A673 (cell line): ENCODE measurements at regions not wholly inside any gene's neighbourhood (a gene's known extent, or its start where the extent isn't known, plus 50 kb on each side); places are given as distances from the start of the nearest gene placed in this dataset.

ENCODE experiments used
- BruUV-seq: library from RNA; stranded (reverse); fragments of 400-500 nt; replicated peaks from 2 replicates; lab custom pipeline; 2021; lab: Mats Ljungman, UMichigan
- CTCF ChIA-PET: fragments of 300-600 bp; sonication (Branson Sonifier 250); formaldehyde crosslinking; loops from one replicate; lab custom pipeline; 2022; ENCODE audit warnings: antibody characterized with exemption; lab: Charles Lee
- POLR2A ChIA-PET: fragments of 300-600 bp; sonication (Branson Sonifier 250); formaldehyde crosslinking; loops from one replicate; lab custom pipeline; 2022; ENCODE audit warnings: antibody characterized with exemption; ENCODE audit not compliant: low non-redundant PET; lab: Charles Lee
- DNase-seq: peaks from one replicate; pipeline ENCODE4 v3.0.0-alpha.2; 2015; ENCODE audit warnings: low spot score
- H3K27ac ChIP-seq: fragments of 200-600 bp; sonication (generic); 2 replicates; pipeline ENCODE4 v1.5.1; 2016; ENCODE audit warnings: mixed run types, low read depth, mild to moderate bottlenecking, mixed read lengths, antibody characterized with exemption, low read length; ENCODE audit not compliant: poor library complexity, severe bottlenecking
- H3K27me3 ChIP-seq: fragments of 200-600 bp; sonication (generic); replicated peaks from 2 replicates; pipeline ENCODE4 v1.6.1; 2017; ENCODE audit warnings: mixed run types, low read depth, mild to moderate bottlenecking, mixed read lengths, antibody characterized with exemption, low read length; ENCODE audit not compliant: insufficient read depth, poor library complexity
- H3K36me3 ChIP-seq: fragments of 200-600 bp; sonication (generic); 2 replicates; pipeline ENCODE4 v1.6.1; 2016; ENCODE audit warnings: mixed run types, mild to moderate bottlenecking, mixed read lengths, antibody characterized with exemption, low read length; ENCODE audit not compliant: insufficient read depth, poor library complexity, severe bottlenecking
- H3K4me1 ChIP-seq: fragments of 200-600 bp; sonication (generic); 2 replicates; pipeline ENCODE4 v1.6.1; 2017; ENCODE audit warnings: mixed run types, mild to moderate bottlenecking, mixed read lengths, antibody characterized with exemption, low read length; ENCODE audit not compliant: insufficient read depth, poor library complexity, severe bottlenecking
- H3K4me3 ChIP-seq: fragments of 200-600 bp; sonication (generic); 2 replicates; pipeline ENCODE4 v1.5.1; 2016; ENCODE audit warnings: low read depth, mixed run types, mild to moderate bottlenecking, mixed read lengths, low read length; ENCODE audit not compliant: poor library complexity, severe bottlenecking
- H3K9me3 ChIP-seq: fragments of 200-600 bp; sonication (generic); 2 replicates; pipeline ENCODE4 v1.6.1; 2016; ENCODE audit warnings: mixed run types, low read depth, mild to moderate bottlenecking, mixed read lengths, antibody characterized with exemption, low read length; ENCODE audit not compliant: poor library complexity, severe bottlenecking
- CTCF ChIP-seq: fragments of 300-800, 200-600 bp; sonication (generic); conservative IDR thresholded peaks from 2 replicates; pipeline ENCODE4 v1.5.1; 2017; ENCODE audit warnings: low read depth, mild to moderate bottlenecking, antibody characterized with exemption, low read length, moderate library complexity, mixed read lengths
- EZH2 ChIP-seq: fragments of 200-600 bp; sonication (generic); IDR thresholded peaks from 2 replicates; pipeline ENCODE4 v1.6.1; 2017; ENCODE audit warnings: borderline replicate concordance, low read depth, mild to moderate bottlenecking, mixed read lengths, antibody characterized with exemption, low read length; ENCODE audit not compliant: poor library complexity, severe bottlenecking
- intact Hi-C: fragments of 100-400 bp; cut with micrococcal nuclease; formaldehyde crosslinking; loops from one replicate; pipeline ENCODE4 v1.10.0; 2022; ENCODE audit not compliant: unreplicated experiment

- CTCF ChIA-PET: no interaction called here
- Histone ChIP-seq H3K27ac (no peak overlapping the region), H3K9me3 (no peaks in the 10 kb centered on the region), H3K36me3 (no peaks in the 10 kb centered on the region), H3K4me1 (no peaks in the 10 kb centered on the region), H3K4me3 (no peak overlapping the region), H3K27me3 (no peaks in the 10 kb centered on the region)
- TF ChIP-seq EZH2: no peak
- POLR2A ChIA-PET: no interaction called here
- DNase-seq: no peak
- intact Hi-C loops: no loop called here
- BruUV-seq: no TSS peak
These were observed 108.1 kb upstream of the FBN2 start for GRCh38 chr5:128646176-128646575.

GRCh38 chr5:128649192-128649591 is 111.1 kb upstream of the FBN2 start:
- no peak for TF ChIP-seq EZH2
- TF ChIP-seq CTCF: no peak
- no peak for DNase-seq
- ChIA-PET POLR2A (no interaction called here), CTCF (no interaction called here)
- intact Hi-C loops: no loop called here
- Histone ChIP-seq H3K27me3 (no peaks in the 10 kb centered on the region), H3K9me3 (no peaks in the 10 kb centered on the region), H3K27ac (no peak overlapping the region), H3K4me3 (no peak overlapping the region), H3K4me1 (no peaks in the 10 kb centered on the region), H3K36me3 (no peaks in the 10 kb centered on the region)
- BruUV-seq: no TSS peak

- DNase-seq: no peak
- TF ChIP-seq EZH2: no peak
- TF ChIP-seq CTCF: no peak
- H3K4me3 ChIP-seq: no peak overlapping the region
- intact Hi-C loops: no loop called here
- no peaks in the 10 kb centered on the region for H3K9me3 ChIP-seq
- CTCF ChIA-PET: no interaction called here
- POLR2A ChIA-PET: no interaction called here
- no TSS peak for BruUV-seq
- H3K27me3 ChIP-seq: no peaks in the 10 kb centered on the region
- no peaks in the 10 kb centered on the region for H3K36me3 ChIP-seq
- H3K27ac ChIP-seq: no peak overlapping the region
- no peaks in the 10 kb centered on the region for H3K4me1 ChIP-seq
These were observed 125.0 kb upstream of the FBN2 start for GRCh38 chr5:128662997-128663396.

- Histone ChIP-seq H3K9me3 (no peaks in the 10 kb centered on the region), H3K27ac (no peak overlapping the region), H3K27me3 (no peaks in the 10 kb centered on the region), H3K4me3 (no peak overlapping the region), H3K4me1 (no peaks in the 10 kb centered on the region), H3K36me3 (no peaks in the 10 kb centered on the region)
- DNase-seq: no peak
- TF ChIP-seq CTCF: no peak
- no TSS peak for BruUV-seq
- intact Hi-C loops: loop anchor here (5.0 kb wide), 1 partner anchor 176 kb away; no protein-coding TSS in a partner anchor
- ChIA-PET CTCF (no interaction called here), POLR2A (no interaction called here)
These were observed 127.8 kb upstream of the FBN2 start for GRCh38 chr5:128665747-128666355.
